Natural killer cell (primary cell): ENCODE measurements at regions not wholly inside any gene's neighbourhood (a gene's known extent, or its start where the extent isn't known, plus 50 kb on each side); places are given as distances from the start of the nearest gene placed in this dataset.

ENCODE experiments used
- ATAC-seq, 3 donors: fragments of 150-1000 bp in 2 of 3; fragments of 200-7000 bp in 1 of 3; cut with Tn5 transposase; 1 replicate in 1 of 3; 2 replicates in 2 of 3; pipeline ENCODE4 v1.10.0; 2021; ENCODE audit warnings: mild to moderate bottlenecking in 2 of 3, moderate library complexity in 2 of 3
- DNase-seq, 2 donors: peaks; one replicate each; pipeline versions ENCODE4 v3.0.0 to v3.0.0-alpha.2; 2013 to 2021; ENCODE audit warnings: mixed read lengths in 1 of 2
- H3K27ac ChIP-seq: one replicate; pipeline ENCODE4 v1.5.1; 2013; ENCODE audit warnings: mild to moderate bottlenecking, low read length
- H3K27me3 ChIP-seq: one replicate; pipeline ENCODE4 v1.6.1; 2013; ENCODE audit warnings: low read length; ENCODE audit not compliant: control insufficient read depth, insufficient read depth
- H3K36me3 ChIP-seq: one replicate; pipeline ENCODE4 v1.6.1; 2013; ENCODE audit warnings: low read length; ENCODE audit not compliant: control insufficient read depth, insufficient read depth
- H3K4me1 ChIP-seq: one replicate; pipeline ENCODE4 v1.6.1; 2013; ENCODE audit warnings: low read length; ENCODE audit not compliant: control insufficient read depth, insufficient read depth
- H3K4me3 ChIP-seq: one replicate; pipeline ENCODE4 v1.5.1; 2013; ENCODE audit warnings: low read length
- H3K9me3 ChIP-seq: one replicate; pipeline ENCODE4 v1.6.1; 2013; ENCODE audit warnings: low read length; ENCODE audit not compliant: control insufficient read depth, insufficient read depth
- H3K27ac Mint-ChIP-seq, 2 donors: one replicate each; pipeline ENCODE4 v1.8.0; 2022; ENCODE audit warnings: mild to moderate bottlenecking in 2 of 2, mixed read lengths in 2 of 2, moderate library complexity in 1 of 2
- H3K27me3 Mint-ChIP-seq, 2 donors: one replicate each; pipeline ENCODE4 v1.8.0; 2022; ENCODE audit warnings: low read depth in 2 of 2, mixed read lengths in 2 of 2
- H3K36me3 Mint-ChIP-seq: one replicate; pipeline ENCODE4 v1.8.0; 2022; ENCODE audit warnings: mixed read lengths
- H3K4me1 Mint-ChIP-seq, 2 donors: one replicate each; pipeline ENCODE4 v1.8.0; 2022; ENCODE audit warnings: mixed read lengths in 2 of 2
- H3K4me3 Mint-ChIP-seq: one replicate; pipeline ENCODE4 v1.8.0; 2022; ENCODE audit warnings: mild to moderate bottlenecking, moderate library complexity, mixed read lengths
- H3K9me3 Mint-ChIP-seq, 2 donors: one replicate each; pipeline ENCODE4 v1.8.0; 2022; ENCODE audit warnings: mixed read lengths in 2 of 2
- WGBS: methylation state at CpG from one replicate; pipeline ENCODE4 v1.1.7; 2013; ENCODE audit warnings: missing lambda C conversion rate; ENCODE audit not compliant: insufficient coverage; 5-methylcytosine and 5-hydroxymethylcytosine counted together
- intact Hi-C: fragments of 100-400 bp; cut with micrococcal nuclease; formaldehyde crosslinking; loops from one replicate; pipeline ENCODE4 v1.14.2; 2022
- TF ChIP-seq, protein P1 (sequence below): fragments of 200-600 bp; IDR thresholded peaks from one replicate; pipeline ENCODE4 v1.8.0; 2022; ENCODE audit warnings: antibody characterized with exemption

DNA sequence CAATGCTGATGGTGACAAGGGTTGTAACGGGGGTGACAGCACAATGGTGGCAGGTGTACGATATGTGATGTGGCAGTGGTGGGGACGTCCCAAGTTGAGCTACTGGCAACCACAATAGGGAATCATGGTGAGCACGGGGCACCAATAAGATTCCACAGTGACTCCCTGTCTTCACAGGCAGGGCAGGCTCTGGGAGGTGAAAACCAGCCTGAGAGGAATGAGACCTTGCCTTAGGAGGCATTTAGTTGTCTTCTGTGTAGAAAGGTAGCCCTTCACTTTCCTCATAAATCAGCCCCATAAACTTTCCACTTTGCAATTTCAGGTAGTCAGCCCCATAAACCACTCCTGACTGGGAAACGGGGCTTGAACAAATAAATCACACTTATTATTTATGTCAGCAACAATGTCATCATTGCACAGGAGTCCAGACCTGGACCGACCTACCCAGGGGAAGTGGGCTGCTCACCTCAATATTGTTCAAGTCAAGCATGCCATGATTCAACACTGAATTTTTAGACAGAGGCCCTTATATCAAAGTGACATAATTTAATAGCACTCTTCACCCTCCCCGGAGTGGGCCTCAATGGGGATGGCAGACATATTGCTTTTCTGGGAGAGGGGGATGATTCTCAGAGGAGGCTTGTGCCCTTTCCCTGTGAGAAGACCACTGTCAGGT lies 150.8 kb downstream of the CDC5L start:
- no peak for DNase-seq
- ATAC-seq = no peak
- TF ChIP-seq, protein P1, sequence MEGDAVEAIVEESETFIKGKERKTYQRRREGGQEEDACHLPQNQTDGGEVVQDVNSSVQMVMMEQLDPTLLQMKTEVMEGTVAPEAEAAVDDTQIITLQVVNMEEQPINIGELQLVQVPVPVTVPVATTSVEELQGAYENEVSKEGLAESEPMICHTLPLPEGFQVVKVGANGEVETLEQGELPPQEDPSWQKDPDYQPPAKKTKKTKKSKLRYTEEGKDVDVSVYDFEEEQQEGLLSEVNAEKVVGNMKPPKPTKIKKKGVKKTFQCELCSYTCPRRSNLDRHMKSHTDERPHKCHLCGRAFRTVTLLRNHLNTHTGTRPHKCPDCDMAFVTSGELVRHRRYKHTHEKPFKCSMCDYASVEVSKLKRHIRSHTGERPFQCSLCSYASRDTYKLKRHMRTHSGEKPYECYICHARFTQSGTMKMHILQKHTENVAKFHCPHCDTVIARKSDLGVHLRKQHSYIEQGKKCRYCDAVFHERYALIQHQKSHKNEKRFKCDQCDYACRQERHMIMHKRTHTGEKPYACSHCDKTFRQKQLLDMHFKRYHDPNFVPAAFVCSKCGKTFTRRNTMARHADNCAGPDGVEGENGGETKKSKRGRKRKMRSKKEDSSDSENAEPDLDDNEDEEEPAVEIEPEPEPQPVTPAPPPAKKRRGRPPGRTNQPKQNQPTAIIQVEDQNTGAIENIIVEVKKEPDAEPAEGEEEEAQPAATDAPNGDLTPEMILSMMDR = no peak

DNA sequence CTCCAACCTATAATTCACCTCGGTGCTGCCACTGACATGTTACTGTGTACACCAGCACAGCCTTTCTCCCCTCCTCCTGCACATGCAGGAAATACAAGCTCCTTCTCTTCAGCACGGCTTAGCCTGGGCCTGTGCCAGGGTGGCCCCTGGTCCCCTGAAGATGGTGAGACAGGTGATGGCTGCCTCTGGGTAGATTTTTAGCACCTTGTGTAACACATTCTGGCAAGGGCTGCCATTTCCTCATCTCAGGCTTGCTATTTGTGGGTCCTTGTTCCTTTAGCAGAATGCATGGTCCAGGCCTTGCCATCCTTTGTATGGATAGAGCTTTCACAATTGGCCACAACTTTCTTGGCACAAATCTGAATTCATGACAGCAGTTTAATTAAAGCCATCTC lies 151.3 kb downstream of the CDC5L start:
- intact Hi-C loops = no loop called here
- Mint-ChIP-seq H3K27me3 (peaks cover 4 to 15% of the 10 kb centered on the region in 2 donors), H3K9me3 (no peaks in the 10 kb centered on the region), H3K4me1 (no peaks in the 10 kb centered on the region), H3K27ac (no peak overlapping the region), H3K4me3 (no peak overlapping the region), H3K36me3 (no peaks in the 10 kb centered on the region)
- Histone ChIP-seq H3K27ac (no peak overlapping the region), H3K4me1 (no peaks in the 10 kb centered on the region), H3K4me3 (no peak overlapping the region), H3K36me3 (no peaks in the 10 kb centered on the region), H3K27me3 (no peaks in the 10 kb centered on the region), H3K9me3 (no peaks in the 10 kb centered on the region)
- 46% methylated on average over 2 of the region's 2 CpGs for WGBS
- ATAC-seq (no peak), DNase-seq (no peak)
- TF ChIP-seq, protein P1 = no peak

More for the DNA sequence above, 150.8 kb downstream of the CDC5L start:
- Histone ChIP-seq H3K27me3 (no peaks in the 10 kb centered on the region), H3K36me3 (no peaks in the 10 kb centered on the region), H3K4me1 (no peaks in the 10 kb centered on the region), H3K4me3 (no peak overlapping the region), H3K9me3 (no peaks in the 10 kb centered on the region), H3K27ac (no peak overlapping the region)
- Mint-ChIP-seq H3K36me3 (no peaks in the 10 kb centered on the region), H3K9me3 (no peaks in the 10 kb centered on the region), H3K27ac (no peak overlapping the region), H3K4me3 (no peak overlapping the region), H3K27me3 (peaks cover 4 to 15% of the 10 kb centered on the region in 2 donors), H3K4me1 (no peaks in the 10 kb centered on the region)
- WGBS = 73% methylated on average over 6 of the region's 7 CpGs
- intact Hi-C loops = no loop called here

DNA sequence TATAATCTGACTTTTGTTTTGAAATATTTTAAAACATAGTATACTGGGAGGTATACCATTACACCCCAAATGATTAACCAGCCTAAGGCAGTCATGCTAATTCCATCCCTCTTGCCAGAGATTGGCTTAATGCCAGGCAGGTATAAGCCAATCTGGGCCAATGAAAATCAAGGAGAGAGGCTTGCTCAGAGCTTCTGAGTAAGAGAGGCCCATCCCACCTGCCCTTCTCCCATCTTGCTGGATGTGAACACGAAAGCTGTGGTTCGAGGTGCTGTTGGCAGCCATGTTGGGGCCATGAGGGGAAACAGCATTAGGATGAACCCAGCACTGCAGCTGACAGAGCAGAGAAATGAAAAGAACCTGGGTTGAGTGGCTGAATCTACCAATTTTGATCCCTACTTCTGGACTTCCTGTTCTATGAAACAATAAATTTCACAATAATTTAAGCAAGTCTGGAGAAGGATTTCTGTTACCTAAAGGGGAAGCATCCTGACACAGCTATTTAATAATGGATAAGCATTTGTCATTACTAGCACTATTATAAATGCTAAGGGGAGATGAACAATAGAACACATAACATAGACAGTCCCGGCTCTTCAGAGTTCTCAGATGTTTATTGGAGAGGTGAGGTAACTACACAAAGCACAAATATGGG lies 152.3 kb downstream of the CDC5L start:
- Mint-ChIP-seq H3K36me3 (no peaks in the 10 kb centered on the region), H3K27ac (no peak overlapping the region), H3K27me3 (peaks cover 7 to 15% of the 10 kb centered on the region in 2 donors), H3K4me1 (no peaks in the 10 kb centered on the region), H3K4me3 (no peak overlapping the region), H3K9me3 (no peaks in the 10 kb centered on the region)
- Histone ChIP-seq H3K27me3 (no peaks in the 10 kb centered on the region), H3K4me1 (no peaks in the 10 kb centered on the region), H3K36me3 (no peaks in the 10 kb centered on the region), H3K9me3 (no peaks in the 10 kb centered on the region), H3K27ac (no peak overlapping the region), H3K4me3 (no peak overlapping the region)
- 95% methylated on average over 3 of the region's 3 CpGs for WGBS
- no peak for DNase-seq
- no peak for ATAC-seq
- TF ChIP-seq, protein P1 = no peak
- intact Hi-C loops = no loop called here
